ENCODE measurements at regions not wholly inside any gene's neighbourhood (a gene's known extent, or its start where the extent isn't known, plus 50 kb on each side); places are given as distances from the start of the nearest gene placed in this dataset.

- no peak overlapping the region for H3K4me3 ChIP-seq (ENCODE audit: extremely low read depth in 1 of 4, insufficient read depth in 2 of 4, low read depth in 3 of 4, low read length in 4 of 4)
- H2BK5ac ChIP-seq (ENCODE audit: low read depth, low read length) = no peak overlapping the region
- 75% methylated on average over 1 of the region's 1 CpG; no CpG with 5 or more reads in 1 of the 2 experiments for WGBS, 2 experiments (ENCODE audit: extremely low coverage in 1 of 2, insufficient coverage in 1 of 2, insufficient read length in 1 of 2, insufficient replicate concordance in 2 of 2, low coverage in 1 of 2, low lambda C conversion rate in 2 of 2, missing lambda C conversion rate in 1 of 2)
- H3K56ac ChIP-seq (replicated peaks; ENCODE audit: insufficient read length, low read depth, low read length) = no peak overlapping the region
- H3K4me2 ChIP-seq (ENCODE audit: insufficient read depth in 1 of 2, low read depth in 2 of 2, low read length in 2 of 2) = no peak overlapping the region
- no peaks in the 10 kb centered on the region for H3K79me1 ChIP-seq (ENCODE audit: low read depth, low read length)
- no peaks in the 10 kb centered on the region for H3K79me2 ChIP-seq (ENCODE audit: control insufficient read depth in 1 of 2, insufficient read depth in 2 of 2, low read length in 2 of 2)
- no peak overlapping the region for H2BK120ac ChIP-seq (replicated peaks; ENCODE audit: low read depth, low read length)
- H2AK5ac ChIP-seq (ENCODE audit: low read depth, low read length) = no peak overlapping the region
- no peak overlapping the region for H3K23ac ChIP-seq (ENCODE audit: insufficient read length)
- H2BK20ac ChIP-seq (ENCODE audit: low read length) = no peak overlapping the region
- H4K5ac ChIP-seq (ENCODE audit: insufficient read length, low read depth, low read length) = no peak overlapping the region
- no peak for DNase-seq (ENCODE audit: low read depth in 1 of 2, low spot score in 2 of 2)
- no peaks in the 10 kb centered on the region for H3K27me3 ChIP-seq (replicated peaks in 1 of 4; ENCODE audit: control insufficient read depth in 3 of 4, extremely low read depth in 1 of 4, insufficient read depth in 3 of 4, low read length in 3 of 4)
- H3K36me3 ChIP-seq (ENCODE audit: control insufficient read depth in 2 of 4, insufficient read depth in 4 of 4, low read length in 3 of 4) = no peaks in the 10 kb centered on the region
- no peak for TF ChIP-seq RFX5 (IDR thresholded peaks at IDR 0.05; ENCODE audit: borderline replicate concordance, low read depth, low read length)
- no peak for TF ChIP-seq ATF2 (IDR thresholded peaks at IDR 0.05; ENCODE audit: low read length)
- no peak for TF ChIP-seq BRCA1 (IDR thresholded peaks at IDR 0.05; ENCODE audit: low read depth, low read length)
- TF ChIP-seq ASH2L (IDR thresholded peaks at IDR 0.05; ENCODE audit: low read length) = no peak
- no peak overlapping the region for H3K14ac ChIP-seq (ENCODE audit: insufficient read length)
- peaks cover 0 to 5% (median 0%) of the 10 kb centered on the region in 4 experiments; a peak in 2 of 7 replicates for H3K4me1 ChIP-seq (replicated peaks in 1 of 4; ENCODE audit: control insufficient read depth in 3 of 4, insufficient read depth in 4 of 4, low read length in 3 of 4)
- no peak overlapping the region for H4K91ac ChIP-seq (replicated peaks; ENCODE audit: insufficient read length, low read length)
- ChIA-PET POLR2A (ENCODE audit: partially characterized antibody) (no interaction called here), CTCF (ENCODE audit: partially characterized antibody) (no interaction called here)
- H4K8ac ChIP-seq (ENCODE audit: extremely low read depth, insufficient read depth, low read length) = no peak overlapping the region
- no peak overlapping the region for H2BK15ac ChIP-seq (ENCODE audit: low read length)
- H4K20me1 ChIP-seq (replicated peaks in 1 of 2; ENCODE audit: control insufficient read depth in 1 of 2, insufficient read depth in 2 of 2, low read length in 2 of 2) = no peaks in the 10 kb centered on the region
- H2BK12ac ChIP-seq (ENCODE audit: low read depth, low read length) = no peak overlapping the region
- H3K27ac ChIP-seq (ENCODE audit: low read depth, low read length) = no peak overlapping the region
- H3K9me3 ChIP-seq (ENCODE audit: insufficient read depth in 2 of 2, low read depth in 1 of 2, low read length in 1 of 2) = no peaks in the 10 kb centered on the region
- H3K9ac ChIP-seq (replicated peaks in 1 of 4; ENCODE audit: extremely low read depth in 1 of 4, low read depth in 3 of 4, low read length in 3 of 4) = no peak overlapping the region
- H3K18ac ChIP-seq (ENCODE audit: extremely low read depth, low read length) = no peak overlapping the region
- H3K23me2 ChIP-seq (ENCODE audit: low read depth, low read length) = no peaks in the 10 kb centered on the region
- H2AFZ ChIP-seq (ENCODE audit: low read length) = no peak overlapping the region
- H3K4ac ChIP-seq (replicated peaks; ENCODE audit: insufficient read length, low read depth, low read length) = no peak overlapping the region
- FAIRE-seq = no peak
Observed at GRCh38 chr5:83827111-83827557, 106.5 kb upstream of the HAPLN1 start.
